Upper lobe of left lung (tissue), 6 donors: ENCODE measurements at regions not wholly inside any gene's neighbourhood (a gene's known extent, or its start where the extent isn't known, plus 50 kb on each side); places are given as distances from the start of the nearest gene placed in this dataset.

Source experiments
- ATAC-seq, 2 donors: fragments of 200-7000 bp; cut with Tn5 transposase; one replicate each; pipeline ENCODE4 v1.9.1; 2022; ENCODE audit warnings: mild to moderate bottlenecking in 2 of 2, moderate library complexity in 2 of 2; ENCODE audit not compliant: low FRiP score in 2 of 2
- DNase-seq, 2 donors: peaks; one replicate each; pipeline ENCODE4 v3.0.0-alpha.2; 2019 to 2020
- H3K27ac ChIP-seq, 4 donors: fragments of 200-600 bp; sonication (generic); one replicate each; pipeline ENCODE4 v1.5.1; 2016 to 2019
- H3K27me3 ChIP-seq, 4 donors: fragments of 200-600 bp; sonication (generic); one replicate each; pipeline ENCODE4 v1.5.1; 2017 to 2019
- H3K36me3 ChIP-seq, 4 donors: fragments of 200-600 bp; sonication (generic); one replicate each; pipeline ENCODE4 v1.5.1; 2016 to 2019
- H3K4me1 ChIP-seq, 4 donors: fragments of 200-600 bp; sonication (generic); one replicate each; pipeline ENCODE4 v1.5.1; 2018 to 2019
- H3K4me3 ChIP-seq, 4 donors: fragments of 200-600 bp; sonication (generic); one replicate each; pipeline ENCODE4 v1.5.1; 2017 to 2019; ENCODE audit warnings: mild to moderate bottlenecking in 2 of 4, moderate library complexity in 1 of 4
- H3K9me3 ChIP-seq, 4 donors: fragments of 200-600 bp; sonication (generic); one replicate each; pipeline ENCODE4 v1.5.1; 2018 to 2019
- EP300 ChIP-seq, 4 donors: sonication (generic); formaldehyde crosslinking; IDR thresholded peaks; one replicate each; pipeline ENCODE4 v1.5.1; 2017; ENCODE audit warnings: antibody characterized with exemption in 4 of 4, control low read depth in 2 of 4
- POLR2A ChIP-seq, 4 donors: fragments of 450-650 bp; IDR thresholded peaks; one replicate each; pipeline ENCODE4 v1.5.1; 2016 to 2017; ENCODE audit warnings: antibody characterized with exemption in 4 of 4, mild to moderate bottlenecking in 2 of 4
- POLR2AphosphoS5 ChIP-seq, 2 donors: sonication (generic); formaldehyde crosslinking; IDR thresholded peaks; one replicate each; pipeline ENCODE4 v1.5.1; 2017; ENCODE audit warnings: antibody characterized with exemption in 2 of 2
- WGBS, 2 donors: methylation state at CpG; one replicate each; pipeline ENCODE4 v1.1.5; 2017 to 2018; 5-methylcytosine and 5-hydroxymethylcytosine counted together
- TF ChIP-seq, protein P1 (sequence below), 6 experiments: fragments of 450-650 bp in 4 of 6; fragments of 200-600 bp in 2 of 6; sonication (generic) in 2 of 6; IDR thresholded peaks; one replicate each; pipeline ENCODE4 v1.5.1; 2016 to 2019; ENCODE audit warnings: antibody characterized with exemption in 6 of 6
- donor health status: DM: no; HTN: no; CAD: no; lungs with moderate emphysema.
- donor health status: DM: no; HTN: yes; CAD: no; lungs with severe emphysema.

- TF ChIP-seq POLR2A (IDR thresholded peaks at IDR 0.05) (no peak), POLR2AphosphoS5 (IDR thresholded peaks at IDR 0.05) (no peak), EP300 (IDR thresholded peaks at IDR 0.05) (no peak)
- TF ChIP-seq, protein P1, sequence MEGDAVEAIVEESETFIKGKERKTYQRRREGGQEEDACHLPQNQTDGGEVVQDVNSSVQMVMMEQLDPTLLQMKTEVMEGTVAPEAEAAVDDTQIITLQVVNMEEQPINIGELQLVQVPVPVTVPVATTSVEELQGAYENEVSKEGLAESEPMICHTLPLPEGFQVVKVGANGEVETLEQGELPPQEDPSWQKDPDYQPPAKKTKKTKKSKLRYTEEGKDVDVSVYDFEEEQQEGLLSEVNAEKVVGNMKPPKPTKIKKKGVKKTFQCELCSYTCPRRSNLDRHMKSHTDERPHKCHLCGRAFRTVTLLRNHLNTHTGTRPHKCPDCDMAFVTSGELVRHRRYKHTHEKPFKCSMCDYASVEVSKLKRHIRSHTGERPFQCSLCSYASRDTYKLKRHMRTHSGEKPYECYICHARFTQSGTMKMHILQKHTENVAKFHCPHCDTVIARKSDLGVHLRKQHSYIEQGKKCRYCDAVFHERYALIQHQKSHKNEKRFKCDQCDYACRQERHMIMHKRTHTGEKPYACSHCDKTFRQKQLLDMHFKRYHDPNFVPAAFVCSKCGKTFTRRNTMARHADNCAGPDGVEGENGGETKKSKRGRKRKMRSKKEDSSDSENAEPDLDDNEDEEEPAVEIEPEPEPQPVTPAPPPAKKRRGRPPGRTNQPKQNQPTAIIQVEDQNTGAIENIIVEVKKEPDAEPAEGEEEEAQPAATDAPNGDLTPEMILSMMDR (IDR thresholded peaks at IDR 0.05) = no peak
- no peaks in the 10 kb centered on the region for H3K9me3 ChIP-seq
- WGBS, 2 donors = 96 to 97% methylated on average over 1 of the region's 1 CpG
- no peaks in the 10 kb centered on the region for H3K36me3 ChIP-seq
- ATAC-seq = no peak
- H3K27me3 ChIP-seq = no peaks in the 10 kb centered on the region
- H3K4me1 ChIP-seq = no peaks in the 10 kb centered on the region
- DNase-seq = no peak
- H3K4me3 ChIP-seq = no peak overlapping the region
- H3K27ac ChIP-seq = no peak overlapping the region
Observed at GRCh38 chr5:174342696-174343095, 297.2 kb downstream of the NSG2 start.

DNA sequence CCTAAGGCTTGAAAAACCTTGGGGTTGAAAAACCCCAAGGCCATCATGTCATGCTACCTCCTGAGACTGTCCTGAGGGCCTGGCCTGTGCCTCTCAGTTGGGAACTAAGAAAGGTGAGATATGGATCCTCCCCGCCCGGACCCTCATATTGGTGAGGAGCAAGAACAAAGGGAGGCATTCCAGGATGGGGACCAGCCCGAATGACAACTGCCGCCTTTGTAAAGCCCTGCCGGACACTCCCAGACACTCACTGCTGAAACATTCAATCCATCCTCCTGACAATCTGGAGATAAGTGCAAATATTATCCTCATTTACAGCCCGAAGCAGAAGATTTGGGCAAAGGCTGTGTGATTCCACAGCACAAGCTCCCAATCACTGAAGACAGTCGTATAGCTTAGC, 298.3 kb downstream of the NSG2 start:
- no peaks in the 10 kb centered on the region for H3K36me3 ChIP-seq
- no peak for TF ChIP-seq POLR2A (IDR thresholded peaks at IDR 0.05)
- no peak for TF ChIP-seq POLR2AphosphoS5 (IDR thresholded peaks at IDR 0.05)
- TF ChIP-seq, protein P1 (IDR thresholded peaks at IDR 0.05) = no peak
- ATAC-seq (no peak), DNase-seq (no peak)
- no peaks in the 10 kb centered on the region for H3K9me3 ChIP-seq
- no peaks in the 10 kb centered on the region for H3K4me1 ChIP-seq
- 77 to 84% methylated on average over 5 to 7 of the region's 7 CpGs for WGBS, 2 donors
- no peak overlapping the region for H3K27ac ChIP-seq
- no peak overlapping the region for H3K4me3 ChIP-seq
- H3K27me3 ChIP-seq = no peaks in the 10 kb centered on the region

DNA sequence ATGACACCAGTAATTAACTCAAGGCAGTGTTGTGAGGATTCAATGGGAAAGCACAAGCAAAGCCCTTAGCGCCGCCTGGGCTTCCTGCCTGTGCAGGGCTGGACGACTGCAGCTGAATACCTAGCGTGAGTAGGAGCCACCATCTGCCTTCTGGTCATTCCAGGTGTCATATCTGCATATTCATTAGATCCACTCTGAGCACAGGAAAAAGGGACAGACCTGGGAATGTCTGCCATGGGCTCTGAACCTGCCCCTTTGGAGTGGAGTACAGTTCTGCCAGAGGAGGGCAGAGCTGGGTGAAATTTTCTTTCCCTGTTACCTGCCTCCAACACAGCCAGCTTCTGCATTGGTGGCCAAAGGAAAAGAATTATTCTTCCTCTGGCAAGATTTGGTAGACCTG, 298.8 kb downstream of the NSG2 start:
- ATAC-seq = no peak
- WGBS, 2 donors = 76 to 80% methylated on average over 4 of the region's 4 CpGs
- TF ChIP-seq EP300 (IDR thresholded peaks at IDR 0.05) (no peak), POLR2AphosphoS5 (IDR thresholded peaks at IDR 0.05) (no peak), POLR2A (IDR thresholded peaks at IDR 0.05) (no peak)
- TF ChIP-seq, protein P1 (IDR thresholded peaks at IDR 0.05) = no peak

GRCh38 chr5:174347183-174347582, 301.7 kb downstream of the NSG2 start:
- Histone ChIP-seq H3K27ac (no peak overlapping the region), H3K36me3 (no peaks in the 10 kb centered on the region), H3K27me3 (no peaks in the 10 kb centered on the region), H3K9me3 (no peaks in the 10 kb centered on the region), H3K4me1 (no peaks in the 10 kb centered on the region), H3K4me3 (no peak overlapping the region)
- ATAC-seq (no peak), DNase-seq (no peak)
- TF ChIP-seq, protein P1 (IDR thresholded peaks at IDR 0.05) = no peak
- no peak for TF ChIP-seq POLR2AphosphoS5 (IDR thresholded peaks at IDR 0.05)
- 93 to 96% methylated on average over 1 of the region's 1 CpG for WGBS, 2 donors

More for the DNA sequence above, 298.8 kb downstream of the NSG2 start:
- no peak for DNase-seq
- no peaks in the 10 kb centered on the region for H3K27me3 ChIP-seq
- no peak overlapping the region for H3K4me3 ChIP-seq
- H3K4me1 ChIP-seq = no peaks in the 10 kb centered on the region
- no peak overlapping the region for H3K27ac ChIP-seq
- no peaks in the 10 kb centered on the region for H3K36me3 ChIP-seq
- no peaks in the 10 kb centered on the region for H3K9me3 ChIP-seq

DNA sequence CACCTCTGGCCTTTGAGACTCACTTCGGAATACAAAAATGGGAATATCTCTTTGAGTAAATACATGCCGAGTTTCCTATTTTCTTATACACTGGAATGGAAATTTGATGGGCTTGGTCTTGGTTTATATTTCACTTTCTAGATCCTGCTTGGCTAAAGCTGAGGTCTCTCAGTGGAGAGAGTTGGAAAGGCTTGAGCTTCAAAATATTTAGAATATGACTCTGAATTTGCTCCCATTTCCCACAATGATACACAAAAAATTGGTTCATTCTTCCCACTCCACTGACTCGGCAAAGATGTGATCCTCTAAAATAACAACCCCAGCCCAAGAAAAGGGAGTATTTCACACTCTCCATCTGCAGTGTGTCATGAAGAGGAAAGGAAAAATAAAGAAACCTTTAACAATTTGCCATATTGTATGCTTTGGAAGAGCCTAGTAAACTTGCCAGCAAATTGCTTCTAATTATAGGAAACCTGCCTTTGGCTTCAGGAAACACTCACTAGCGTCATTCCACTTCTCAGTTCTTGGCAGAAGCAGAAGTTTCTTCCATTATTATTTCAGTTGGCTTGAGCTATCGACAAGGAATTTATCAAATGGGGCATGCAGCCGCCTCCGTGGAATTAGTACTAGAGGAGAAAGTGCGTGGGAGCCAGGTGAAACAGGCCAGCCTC, 302.9 kb downstream of the NSG2 start:
- Histone ChIP-seq H3K4me3 (no peak overlapping the region), H3K4me1 (no peaks in the 10 kb centered on the region), H3K9me3 (no peaks in the 10 kb centered on the region), H3K36me3 (no peaks in the 10 kb centered on the region), H3K27ac (no peak overlapping the region), H3K27me3 (no peaks in the 10 kb centered on the region)
- TF ChIP-seq, protein P1 (IDR thresholded peaks at IDR 0.05) = no peak
- TF ChIP-seq POLR2A (IDR thresholded peaks at IDR 0.05) = no peak
- no peak for TF ChIP-seq EP300 (IDR thresholded peaks at IDR 0.05)
- DNase-seq (no peak), ATAC-seq (peak in 1 of 2 donors; percentile 58)
- 52 to 66% methylated on average over 8 of the region's 8 CpGs for WGBS, 2 donors
